K562 (cell line): ENCODE measurements at regions not wholly inside any gene's neighbourhood (a gene's known extent, or its start where the extent isn't known, plus 50 kb on each side); places are given as distances from the start of the nearest gene placed in this dataset.

Experiments
- BACH1 ChIP-seq: fragments of 200-800 bp; sonication (Bioruptor generic); IDR thresholded peaks from 2 replicates; pipeline ENCODE4 v1.6.1; 2016; ENCODE audit warnings: missing genetic modification characterization, missing compliant biosample characterization
- ESRRB ChIP-seq: fragments of 250-450 bp; sonication (Bioruptor Pico); IDR thresholded peaks from 2 replicates; pipeline ENCODE4 v1.5.0; 2020; ENCODE audit warnings: mild to moderate bottlenecking, moderate library complexity, borderline replicate concordance
- HMBOX1 ChIP-seq: sonication (generic); IDR thresholded peaks from 2 replicates; pipeline ENCODE4 v1.6.1; 2016
- NCOA2 ChIP-seq, 2 experiments: fragments of 450-650 bp; IDR thresholded peaks; 2 replicates each; pipeline ENCODE4 v1.6.1; 2018; ENCODE audit warnings: mild to moderate bottlenecking in 2 of 2, moderate library complexity in 1 of 2; ENCODE audit not compliant: partially characterized antibody in 2 of 2
- POLR2AphosphoS2 ChIP-seq: IDR thresholded peaks from 2 replicates; pipeline ENCODE4 v1.6.1; 2012; ENCODE audit warnings: low read length, improper control_type of control experiment
- SFPQ ChIP-seq: fragments of 200-400 bp; formaldehyde crosslinking; IDR thresholded peaks from 2 replicates; pipeline ENCODE4 v1.6.1; 2017; ENCODE audit warnings: mild to moderate bottlenecking, low read depth, low read length, moderate library complexity
- ZNF407 ChIP-seq: fragments of 450-650 bp; IDR thresholded peaks from 2 replicates; pipeline ENCODE4 v1.6.1; 2016; ENCODE audit warnings: low read depth
- ZNF699 ChIP-seq: fragments of 250-450 bp; sonication (Bioruptor Pico); IDR thresholded peaks from 2 replicates; pipeline ENCODE4 v1.8.0; 2021; ENCODE audit warnings: mild to moderate bottlenecking, moderate library complexity; ENCODE audit not compliant: insufficient replicate concordance

GRCh38 chrX:43504394-43504793, 151.7 kb upstream of the MAOA start (continued):
- TF ChIP-seq ESRRB (CRISPR knock-in tag) (no peak), NCOA2 (IDR thresholded peaks at IDR 0.05; ENCODE audit: partially characterized antibody in 2 of 2) (no peak), BACH1 (tag) (peak; percentile 43; the same call in 1 of the 2 replicates), ZNF407 (no peak), POLR2AphosphoS2 (no peak), HMBOX1 (peak; percentile 69), ZNF699 (CRISPR knock-in tag) (no peak), SFPQ (no peak)
